NCI-H1105 (cell line): ENCODE measurements at regions not wholly inside any gene's neighbourhood (a gene's known extent, or its start where the extent isn't known, plus 50 kb on each side); places are given as distances from the start of the nearest gene placed in this dataset.
"Not testable (repeated sequence)": the region's sequence is repeated elsewhere in the genome, so short reads cannot be mapped to it uniquely, and the experiment has no call there.

Experiments
- DNase-seq: peaks from one replicate; lab custom pipeline; 2025; lab: John Stamatoyannopoulos, UW

- DNase-seq, result no peak
Observed at GRCh38 chr6:80544976-80545722, 438.7 kb downstream of the BCKDHB start.

- DNase-seq, result no peak
Observed at GRCh38 chr6:80544555-80544954, 438.1 kb downstream of the BCKDHB start.

GRCh38 chr6:80543598-80544222 is 437.2 kb downstream of the BCKDHB start:
- no peak for DNase-seq

- no peak for DNase-seq
Observed at GRCh38 chr6:80543151-80543550, 436.7 kb downstream of the BCKDHB start.

- DNase-seq, result no peak
Observed at GRCh38 chr6:80541886-80542285, 435.4 kb downstream of the BCKDHB start.

- DNase-seq, result no peak
Observed at GRCh38 chr6:80541181-80541580, 434.7 kb downstream of the BCKDHB start.

GRCh38 chr6:80540700-80541099 is 434.2 kb downstream of the BCKDHB start:
- no peak for DNase-seq

GRCh38 chr6:80537118-80537972 is 430.9 kb downstream of the BCKDHB start:
- DNase-seq, result no peak

- DNase-seq, result peak; percentile 28
Observed at GRCh38 chr6:80535914-80536565, 429.6 kb downstream of the BCKDHB start.

- DNase-seq, result no peak
Observed at GRCh38 chr6:80531681-80532619, 425.5 kb downstream of the BCKDHB start.

GRCh38 chr6:80530103-80530502 is 423.6 kb downstream of the BCKDHB start:
- no peak for DNase-seq

GRCh38 chr6:80528115-80528514 is 421.6 kb downstream of the BCKDHB start:
- DNase-seq, result no peak

GRCh38 chr6:80527552-80528052 is 421.1 kb downstream of the BCKDHB start:
- peak; percentile 94 for DNase-seq

- DNase-seq, result no peak
Observed at GRCh38 chr6:80523531-80523997, 417.1 kb downstream of the BCKDHB start.

GRCh38 chr6:80523010-80523409 is 416.5 kb downstream of the BCKDHB start:
- no peak for DNase-seq

GRCh38 chr6:80522576-80522975 is 416.1 kb downstream of the BCKDHB start:
- DNase-seq, result no peak

- DNase-seq, result no peak
Observed at GRCh38 chr6:80519811-80520594, 413.5 kb downstream of the BCKDHB start.

- no peak for DNase-seq
Observed at GRCh38 chr6:80517525-80517924, 411.1 kb downstream of the BCKDHB start.

- DNase-seq, result not testable (repeated sequence)
Observed at GRCh38 chr6:80510521-80510920, 404.1 kb downstream of the BCKDHB start.
